K562 (cell line): ENCODE measurements at regions not wholly inside any gene's neighbourhood (a gene's known extent, or its start where the extent isn't known, plus 50 kb on each side); places are given as distances from the start of the nearest gene placed in this dataset.
"Not testable (repeated sequence)": the region's sequence is repeated elsewhere in the genome, so short reads cannot be mapped to it uniquely, and the experiment has no call there.

ENCODE experiments used
- ATAC-seq: fragments of 200-7000 bp; cut with Tn5 transposase; 3 replicates; pipeline ENCODE4 v1.9.1; 2020; ENCODE audit warnings: moderate library complexity
- BruUV-seq: library from RNA; stranded (reverse); fragments of 400-500 nt; replicated peaks from 2 replicates; lab custom pipeline; 2021; lab: Mats Ljungman, UMichigan
- CTCF ChIA-PET: fragments of 300-600 bp; formaldehyde crosslinking; extraction: SDS; loops from one replicate; lab custom pipeline; 2021; ENCODE audit warnings: low intra/inter-chr PET ratio; lab: Yijun Ruan, JAX
- POLR2A ChIA-PET: fragments of 300-600, 350-650 bp; sonication (Branson Sonifier 250); formaldehyde crosslinking; extraction: SDS; loops from one replicate; lab custom pipeline; 2021; ENCODE audit warnings: antibody characterized with exemption, inconsistent platforms; lab: Yijun Ruan, JAX
- DNase-seq, 4 experiments: peaks; one replicate each; pipeline versions ENCODE4 v3.0.0 to v3.0.0-alpha.2; 2011 to 2018; ENCODE audit warnings: low spot score in 3 of 4, mixed read lengths in 3 of 4; ENCODE audit errors: extremely low read depth in 1 of 4
- FAIRE-seq: peaks from 2 replicates; lab custom pipeline; 2011; peaks lifted over from hg19 to GRCh38; lab: Jason Lieb, UNC
- H2AFZ ChIP-seq: 2 replicates; pipeline ENCODE4 v1.6.0; 2011; ENCODE audit warnings: low read depth, low read length, control low read depth, inconsistent platforms
- H3K27ac ChIP-seq: fragments of 200-600 bp; 3 replicates; pipeline ENCODE4 v1.8.0; 2011; ENCODE audit warnings: low read depth, mild to moderate bottlenecking, control low read depth, inconsistent platforms, low read length, moderate library complexity, mixed read lengths; ENCODE audit errors: extremely low read depth
- H3K27me3 ChIP-seq, 2 experiments: fragments of 300-600 bp in 1 of 2; 2 replicates in 1 of 2; 3 replicates in 1 of 2; pipeline versions ENCODE4 v1.6.0 to v1.8.0; 2011; ENCODE audit warnings: inconsistent platforms in 2 of 2, low read length in 2 of 2, mild to moderate bottlenecking in 1 of 2, mixed read lengths in 1 of 2, moderate library complexity in 1 of 2; ENCODE audit not compliant: control insufficient read depth in 2 of 2, insufficient read depth in 2 of 2
- H3K36me3 ChIP-seq: fragments of 300-600 bp; 3 replicates; pipeline ENCODE4 v1.8.0; 2011; ENCODE audit warnings: mild to moderate bottlenecking, low read length, inconsistent platforms; ENCODE audit not compliant: control insufficient read depth, insufficient read depth
- H3K4me1 ChIP-seq, 2 experiments: fragments of 200-600 bp in 1 of 2; replicated peaks in 1 of 2; 2 replicates in 1 of 2; 3 replicates in 1 of 2; pipeline versions ENCODE4 v1.5.1 to v1.8.0; 2011; ENCODE audit warnings: inconsistent platforms in 2 of 2, low read length in 2 of 2, mild to moderate bottlenecking in 1 of 2, mixed read lengths in 1 of 2, moderate library complexity in 1 of 2; ENCODE audit not compliant: control insufficient read depth in 2 of 2, insufficient read depth in 2 of 2
- H3K4me2 ChIP-seq: 2 replicates; pipeline ENCODE4 v1.6.1; 2011; ENCODE audit warnings: low read length, control low read depth, inconsistent platforms, mixed read lengths; ENCODE audit not compliant: insufficient read depth
- H3K4me3 ChIP-seq: fragments of 200-600 bp; sonication (generic), shearing (Covaris generic); 2 replicates; pipeline ENCODE4 v1.5.1; 2016; ENCODE audit warnings: control low read depth, inconsistent platforms
- H3K79me2 ChIP-seq: fragments of 200-600 bp; 3 replicates; pipeline ENCODE4 v1.8.0; 2011; ENCODE audit warnings: low read length, inconsistent platforms; ENCODE audit not compliant: control insufficient read depth, insufficient read depth
- H3K9ac ChIP-seq, 2 experiments: 2 replicates each; pipeline versions ENCODE4 v1.6.0 to v1.6.1; 2011; ENCODE audit warnings: low read depth in 2 of 2, low read length in 2 of 2, control low read depth in 1 of 2, inconsistent platforms in 1 of 2, mild to moderate bottlenecking in 1 of 2, mixed read lengths in 1 of 2; ENCODE audit not compliant: insufficient read depth in 1 of 2
- H3K9me1 ChIP-seq: one replicate; pipeline ENCODE4 v1.6.0; 2011; ENCODE audit warnings: inconsistent platforms, mild to moderate bottlenecking, low read length, moderate library complexity; ENCODE audit not compliant: control insufficient read depth, insufficient read depth
- H3K9me3 ChIP-seq: replicated peaks from 2 replicates; pipeline ENCODE4 v1.5.1; 2011; ENCODE audit warnings: low read depth, low read length, inconsistent platforms; ENCODE audit not compliant: control insufficient read depth, insufficient read depth
- H4K20me1 ChIP-seq: replicated peaks from 2 replicates; pipeline ENCODE4 v1.6.1; 2011; ENCODE audit warnings: low read length, inconsistent platforms, mixed read lengths; ENCODE audit not compliant: control insufficient read depth, insufficient read depth
- POLR2G ChIP-seq: fragments of 200-400 bp; formaldehyde crosslinking; IDR thresholded peaks from 2 replicates; pipeline ENCODE4 v1.6.1; 2017; ENCODE audit warnings: low read depth, mild to moderate bottlenecking, antibody characterized with exemption, low read length, moderate library complexity
- RBFOX2 ChIP-seq: fragments of 200-400 bp; formaldehyde crosslinking; IDR thresholded peaks from 2 replicates; pipeline ENCODE4 v1.6.1; 2017; ENCODE audit warnings: low read depth, mild to moderate bottlenecking, low read length, moderate library complexity
- WGBS: fragments of 100-300 bp; shearing (Covaris generic); methylation state at CpG from one replicate; pipeline ENCODE4 v1.1.6; 2016; ENCODE audit warnings: low coverage, mixed read lengths; ENCODE audit not compliant: insufficient coverage; ENCODE audit errors: missing lambda C conversion rate; 5-methylcytosine and 5-hydroxymethylcytosine counted together
- in situ Hi-C: fragments of 300-500 bp; cut with MboI; formaldehyde crosslinking; loops from 4 replicates; pipeline ENCODE4 v1.15.0; 2018; ENCODE audit warnings: inconsistent platforms, mixed read lengths
- intact Hi-C: fragments of 100-400 bp; cut with micrococcal nuclease; formaldehyde crosslinking; loops from 2 replicates; pipeline ENCODE4 v1.14.2; 2022

DNA sequence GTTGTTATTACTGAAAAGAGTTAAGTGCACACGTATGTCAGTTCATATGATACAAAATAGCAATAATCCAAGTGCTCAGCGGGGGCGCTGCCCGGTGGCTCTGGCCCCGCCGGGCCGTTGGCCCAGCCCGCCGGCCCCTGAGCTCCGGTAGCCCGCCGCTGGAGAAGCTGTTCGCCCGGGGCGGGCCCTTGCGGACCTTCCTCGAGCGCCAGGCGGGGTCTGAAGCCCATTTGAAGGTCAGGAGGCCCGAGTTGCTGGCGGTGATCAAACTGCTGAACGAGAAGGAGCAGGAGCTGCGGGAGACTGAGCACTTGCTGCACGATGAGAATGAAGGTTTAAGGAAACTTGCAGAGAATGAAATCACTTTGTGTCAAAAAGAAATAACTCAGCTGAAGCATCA lies 599.0 kb downstream of the TRIML1 start:
- 2% methylated on average over 8 of the region's 24 CpGs for WGBS
- peak in 1 of 4 experiments; percentile 8 for DNase-seq

DNA sequence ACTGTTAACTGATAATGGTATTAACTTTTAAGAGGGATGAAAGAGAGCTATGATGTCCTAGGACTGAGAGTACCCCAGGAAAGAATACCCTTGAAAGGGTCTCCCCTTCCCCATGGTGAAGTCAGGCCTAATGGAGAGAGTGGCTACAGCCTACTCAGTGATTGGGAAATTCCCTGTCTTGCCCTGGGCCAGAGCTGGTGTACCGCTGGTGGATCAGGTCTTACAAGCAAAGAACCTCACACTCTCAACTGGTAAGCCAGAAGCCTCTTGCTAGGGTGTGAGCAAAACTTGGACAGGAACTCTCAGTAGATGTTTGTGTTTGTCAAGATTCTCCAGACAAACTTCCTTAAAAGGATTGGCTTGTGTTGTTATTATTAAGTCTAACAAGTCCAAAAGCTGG lies 600.9 kb downstream of the TRIML1 start:
- CTCF ChIA-PET, H3K4me2 ChIP-seq, H3K9me3 ChIP-seq, H3K36me3 ChIP-seq, FAIRE-seq, H3K4me3 ChIP-seq, DNase-seq, H4K20me1 ChIP-seq, POLR2A ChIA-PET, H3K9me1 ChIP-seq, H3K27me3 ChIP-seq, in situ Hi-C loops, intact Hi-C loops, H2AFZ ChIP-seq, H3K79me2 ChIP-seq, H3K9ac ChIP-seq, BruUV-seq, H3K27ac ChIP-seq, H3K4me1 ChIP-seq: not testable (repeated sequence)
- peak; percentile 64 for ATAC-seq
- no CpG with 5 or more reads among the region's 1 CpG for WGBS

More for the DNA sequence above, 599.0 kb downstream of the TRIML1 start:
- H3K27me3 ChIP-seq, intact Hi-C loops, POLR2A ChIA-PET, H2AFZ ChIP-seq, CTCF ChIA-PET: not testable (repeated sequence)
- Histone ChIP-seq H3K4me2 (peak overlapping the region; percentile 25; the same call in 1 of the 2 replicates), H3K9ac (peak overlapping the region; percentile 54 to 81; a peak in 1 of 4 replicates)
- peak; percentile 77 for ATAC-seq
- TF ChIP-seq POLR2G: peak; percentile 38; the same call in 1 of the 2 replicates
- 0 out of 2 replicates have a peak, but pooled peaks have one; percentile 16 for TF ChIP-seq RBFOX2
- TF ChIP-seq, all 486 proteins: peak for 2; not testable (repeated sequence) for 484
- BruUV-seq, H4K20me1 ChIP-seq, H3K36me3 ChIP-seq, FAIRE-seq, H3K9me3 ChIP-seq, H3K9me1 ChIP-seq, in situ Hi-C loops, H3K79me2 ChIP-seq, H3K4me1 ChIP-seq: not testable (repeated sequence)
- peak overlapping the region; percentile 64; the same call in 1 of the 3 replicates for H3K27ac ChIP-seq
- peak overlapping the region; percentile 42 for H3K4me3 ChIP-seq

DNA sequence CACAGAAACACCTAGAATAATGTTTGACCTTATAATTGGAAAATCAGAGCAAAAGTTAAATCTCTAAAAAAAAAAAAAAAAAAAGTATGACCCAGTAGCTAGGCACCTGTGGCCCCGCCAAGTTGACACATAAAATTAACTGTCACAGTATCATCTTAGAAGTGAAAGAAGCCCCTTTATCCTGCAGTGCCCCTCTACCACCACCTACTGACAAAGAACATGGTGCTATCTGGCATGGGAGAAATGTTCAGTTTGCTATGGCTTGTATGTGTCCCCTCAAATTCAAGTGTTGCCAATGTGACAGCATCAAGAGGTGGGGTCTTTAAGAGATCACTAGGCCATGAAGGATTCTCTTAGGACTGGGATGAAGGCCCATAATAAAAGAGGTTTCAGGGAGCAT lies 601.5 kb downstream of the TRIML1 start:
- H3K9ac ChIP-seq, DNase-seq, H3K9me3 ChIP-seq, H3K9me1 ChIP-seq, H3K36me3 ChIP-seq, CTCF ChIA-PET, H2AFZ ChIP-seq, H4K20me1 ChIP-seq, intact Hi-C loops, H3K4me3 ChIP-seq, in situ Hi-C loops, H3K4me2 ChIP-seq, H3K4me1 ChIP-seq, POLR2A ChIA-PET, H3K27me3 ChIP-seq, H3K27ac ChIP-seq, H3K79me2 ChIP-seq: not testable (repeated sequence)
- TSS peak; percentile 91 for BruUV-seq
- ATAC-seq: peak; percentile 75
- no CpG with 5 or more reads among the region's 1 CpG for WGBS
- FAIRE-seq: peak; percentile 83
